ENCODE measurements at regions not wholly inside any gene's neighbourhood (a gene's known extent, or its start where the extent isn't known, plus 50 kb on each side); places are given as distances from the start of the nearest gene placed in this dataset.

DNA sequence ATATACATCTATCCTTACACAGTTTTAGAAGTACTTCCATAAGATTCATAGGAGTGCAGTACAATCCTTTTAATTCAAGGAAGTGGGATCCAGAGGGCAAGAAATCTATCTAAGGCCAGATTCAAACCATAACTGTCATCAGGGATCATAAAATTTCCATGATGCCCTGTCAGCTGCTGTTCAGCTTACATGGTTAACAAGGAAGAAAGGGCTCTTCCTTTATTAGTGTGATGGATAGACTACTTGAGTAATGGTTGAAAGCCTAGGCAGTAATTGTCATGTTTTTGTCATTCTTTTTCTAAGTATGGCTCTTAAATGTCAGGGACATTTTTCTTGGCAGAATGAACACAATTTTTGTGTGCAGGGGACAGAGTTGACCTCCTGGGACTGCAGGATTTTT, 159.8 kb upstream of the CXCL13 start:
- H3K27me3 ChIP-seq (ENCODE audit: control insufficient read depth in 4 of 4, insufficient read depth in 4 of 4, low read length in 3 of 4) = peaks cover 0 to 2% (median 0%) of the 10 kb centered on the region in 4 donors
- TF ChIP-seq, protein P1, sequence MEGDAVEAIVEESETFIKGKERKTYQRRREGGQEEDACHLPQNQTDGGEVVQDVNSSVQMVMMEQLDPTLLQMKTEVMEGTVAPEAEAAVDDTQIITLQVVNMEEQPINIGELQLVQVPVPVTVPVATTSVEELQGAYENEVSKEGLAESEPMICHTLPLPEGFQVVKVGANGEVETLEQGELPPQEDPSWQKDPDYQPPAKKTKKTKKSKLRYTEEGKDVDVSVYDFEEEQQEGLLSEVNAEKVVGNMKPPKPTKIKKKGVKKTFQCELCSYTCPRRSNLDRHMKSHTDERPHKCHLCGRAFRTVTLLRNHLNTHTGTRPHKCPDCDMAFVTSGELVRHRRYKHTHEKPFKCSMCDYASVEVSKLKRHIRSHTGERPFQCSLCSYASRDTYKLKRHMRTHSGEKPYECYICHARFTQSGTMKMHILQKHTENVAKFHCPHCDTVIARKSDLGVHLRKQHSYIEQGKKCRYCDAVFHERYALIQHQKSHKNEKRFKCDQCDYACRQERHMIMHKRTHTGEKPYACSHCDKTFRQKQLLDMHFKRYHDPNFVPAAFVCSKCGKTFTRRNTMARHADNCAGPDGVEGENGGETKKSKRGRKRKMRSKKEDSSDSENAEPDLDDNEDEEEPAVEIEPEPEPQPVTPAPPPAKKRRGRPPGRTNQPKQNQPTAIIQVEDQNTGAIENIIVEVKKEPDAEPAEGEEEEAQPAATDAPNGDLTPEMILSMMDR (IDR thresholded peaks at IDR 0.05; ENCODE audit: low read depth, low read length, missing input control) = no peak
- no peak for TF ChIP-seq NR2F2 (IDR thresholded peaks at IDR 0.05)
- TF ChIP-seq RXRA (IDR thresholded peaks at IDR 0.05) = no peak
- TF ChIP-seq GABPA (IDR thresholded peaks at IDR 0.05 in 1 of 2, conservative IDR thresholded peaks at IDR 0.05 in 1 of 2) = no peak
- TF ChIP-seq FOXA2 (IDR thresholded peaks at IDR 0.05) = no peak
- no peak for TF ChIP-seq RAD21 (IDR thresholded peaks at IDR 0.05)
- no peak for TF ChIP-seq EGR1 (IDR thresholded peaks at IDR 0.05; ENCODE audit: low read depth in 2 of 2)
- TF ChIP-seq TAF1 (conservative IDR thresholded peaks at IDR 0.05) = no peak
- TF ChIP-seq, protein P2, sequence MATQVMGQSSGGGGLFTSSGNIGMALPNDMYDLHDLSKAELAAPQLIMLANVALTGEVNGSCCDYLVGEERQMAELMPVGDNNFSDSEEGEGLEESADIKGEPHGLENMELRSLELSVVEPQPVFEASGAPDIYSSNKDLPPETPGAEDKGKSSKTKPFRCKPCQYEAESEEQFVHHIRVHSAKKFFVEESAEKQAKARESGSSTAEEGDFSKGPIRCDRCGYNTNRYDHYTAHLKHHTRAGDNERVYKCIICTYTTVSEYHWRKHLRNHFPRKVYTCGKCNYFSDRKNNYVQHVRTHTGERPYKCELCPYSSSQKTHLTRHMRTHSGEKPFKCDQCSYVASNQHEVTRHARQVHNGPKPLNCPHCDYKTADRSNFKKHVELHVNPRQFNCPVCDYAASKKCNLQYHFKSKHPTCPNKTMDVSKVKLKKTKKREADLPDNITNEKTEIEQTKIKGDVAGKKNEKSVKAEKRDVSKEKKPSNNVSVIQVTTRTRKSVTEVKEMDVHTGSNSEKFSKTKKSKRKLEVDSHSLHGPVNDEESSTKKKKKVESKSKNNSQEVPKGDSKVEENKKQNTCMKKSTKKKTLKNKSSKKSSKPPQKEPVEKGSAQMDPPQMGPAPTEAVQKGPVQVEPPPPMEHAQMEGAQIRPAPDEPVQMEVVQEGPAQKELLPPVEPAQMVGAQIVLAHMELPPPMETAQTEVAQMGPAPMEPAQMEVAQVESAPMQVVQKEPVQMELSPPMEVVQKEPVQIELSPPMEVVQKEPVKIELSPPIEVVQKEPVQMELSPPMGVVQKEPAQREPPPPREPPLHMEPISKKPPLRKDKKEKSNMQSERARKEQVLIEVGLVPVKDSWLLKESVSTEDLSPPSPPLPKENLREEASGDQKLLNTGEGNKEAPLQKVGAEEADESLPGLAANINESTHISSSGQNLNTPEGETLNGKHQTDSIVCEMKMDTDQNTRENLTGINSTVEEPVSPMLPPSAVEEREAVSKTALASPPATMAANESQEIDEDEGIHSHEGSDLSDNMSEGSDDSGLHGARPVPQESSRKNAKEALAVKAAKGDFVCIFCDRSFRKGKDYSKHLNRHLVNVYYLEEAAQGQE (IDR thresholded peaks at IDR 0.05) = no peak
- TF ChIP-seq, protein P3, sequence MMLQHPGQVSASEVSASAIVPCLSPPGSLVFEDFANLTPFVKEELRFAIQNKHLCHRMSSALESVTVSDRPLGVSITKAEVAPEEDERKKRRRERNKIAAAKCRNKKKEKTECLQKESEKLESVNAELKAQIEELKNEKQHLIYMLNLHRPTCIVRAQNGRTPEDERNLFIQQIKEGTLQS (IDR thresholded peaks at IDR 0.05) = no peak
- TF ChIP-seq JUND (IDR thresholded peaks at IDR 0.05) = no peak
- TF ChIP-seq, protein P4, sequence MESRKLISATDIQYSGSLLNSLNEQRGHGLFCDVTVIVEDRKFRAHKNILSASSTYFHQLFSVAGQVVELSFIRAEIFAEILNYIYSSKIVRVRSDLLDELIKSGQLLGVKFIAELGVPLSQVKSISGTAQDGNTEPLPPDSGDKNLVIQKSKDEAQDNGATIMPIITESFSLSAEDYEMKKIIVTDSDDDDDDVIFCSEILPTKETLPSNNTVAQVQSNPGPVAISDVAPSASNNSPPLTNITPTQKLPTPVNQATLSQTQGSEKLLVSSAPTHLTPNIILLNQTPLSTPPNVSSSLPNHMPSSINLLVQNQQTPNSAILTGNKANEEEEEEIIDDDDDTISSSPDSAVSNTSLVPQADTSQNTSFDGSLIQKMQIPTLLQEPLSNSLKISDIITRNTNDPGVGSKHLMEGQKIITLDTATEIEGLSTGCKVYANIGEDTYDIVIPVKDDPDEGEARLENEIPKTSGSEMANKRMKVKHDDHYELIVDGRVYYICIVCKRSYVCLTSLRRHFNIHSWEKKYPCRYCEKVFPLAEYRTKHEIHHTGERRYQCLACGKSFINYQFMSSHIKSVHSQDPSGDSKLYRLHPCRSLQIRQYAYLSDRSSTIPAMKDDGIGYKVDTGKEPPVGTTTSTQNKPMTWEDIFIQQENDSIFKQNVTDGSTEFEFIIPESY (IDR thresholded peaks at IDR 0.05) = no peak
- no peak for TF ChIP-seq SP1 (IDR thresholded peaks at IDR 0.05)
- TF ChIP-seq HNF4A (conservative IDR thresholded peaks at IDR 0.05) = no peak
- TF ChIP-seq YY1 (IDR thresholded peaks at IDR 0.05) = no peak
- TF ChIP-seq, protein P5, sequence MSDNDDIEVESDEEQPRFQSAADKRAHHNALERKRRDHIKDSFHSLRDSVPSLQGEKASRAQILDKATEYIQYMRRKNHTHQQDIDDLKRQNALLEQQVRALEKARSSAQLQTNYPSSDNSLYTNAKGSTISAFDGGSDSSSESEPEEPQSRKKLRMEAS (IDR thresholded peaks at IDR 0.05) = no peak
- TF ChIP-seq FOXA1 (IDR thresholded peaks at IDR 0.05) = no peak
- TF ChIP-seq HNF4G (IDR thresholded peaks at IDR 0.05) = no peak
- H3K9me3 ChIP-seq (ENCODE audit: control insufficient read depth in 4 of 4, low read length in 3 of 4) = no peaks in the 10 kb centered on the region
- H3K27ac ChIP-seq (ENCODE audit: low read depth in 1 of 2, low read length in 2 of 2) = no peak overlapping the region
- H3K4me3 ChIP-seq (ENCODE audit: low read depth in 1 of 3, low read length in 3 of 3) = no peak overlapping the region
- no peak for DNase-seq (ENCODE audit: low spot score)
- H3K4me1 ChIP-seq (ENCODE audit: control insufficient read depth in 4 of 4, insufficient read depth in 4 of 4, low read length in 3 of 4) = no peaks in the 10 kb centered on the region
- no peaks in the 10 kb centered on the region for H3K36me3 ChIP-seq (ENCODE audit: control insufficient read depth in 4 of 4, insufficient read depth in 3 of 4, low read depth in 1 of 4, low read length in 3 of 4)
- no peak overlapping the region for H3K9ac ChIP-seq (ENCODE audit: low read depth in 1 of 2, low read length in 2 of 2)
